CD14-positive monocyte (primary cell): ENCODE measurements at regions not wholly inside any gene's neighbourhood (a gene's known extent, or its start where the extent isn't known, plus 50 kb on each side); places are given as distances from the start of the nearest gene placed in this dataset.

ENCODE experiments used
- DNase-seq, 3 donors: peaks; one replicate each; pipeline ENCODE4 v3.0.0-alpha.2; 2011 to 2022
- H2AFZ ChIP-seq: 2 replicates; pipeline ENCODE4 v1.6.0; 2012; ENCODE audit warnings: mild to moderate bottlenecking, low read depth, low read length, inconsistent platforms; ENCODE audit not compliant: insufficient read depth, poor library complexity, severe bottlenecking
- H3K27ac ChIP-seq, 2 donors: 1 replicate in 1 of 2; 2 replicates in 1 of 2; pipeline ENCODE4 v1.5.1; 2012 to 2013; ENCODE audit warnings: low read length in 2 of 2, control low read depth in 1 of 2, inconsistent platforms in 1 of 2, low read depth in 1 of 2, mild to moderate bottlenecking in 1 of 2
- H3K27me3 ChIP-seq, 2 donors: one replicate each; pipeline versions ENCODE4 v1.6.0 to v1.6.1; 2011 to 2013; ENCODE audit warnings: low read length in 2 of 2; ENCODE audit not compliant: control insufficient read depth in 2 of 2, insufficient read depth in 2 of 2
- H3K36me3 ChIP-seq, 2 donors: replicated peaks in 1 of 2; 1 replicate in 1 of 2; 2 replicates in 1 of 2; pipeline versions ENCODE4 v1.5.1 to v1.6.1; 2012 to 2013; ENCODE audit warnings: low read length in 2 of 2, control low read depth in 1 of 2, inconsistent platforms in 1 of 2, mild to moderate bottlenecking in 1 of 2; ENCODE audit not compliant: insufficient read depth in 2 of 2, control insufficient read depth in 1 of 2
- H3K4me1 ChIP-seq, 2 donors: 1 replicate in 1 of 2; 2 replicates in 1 of 2; pipeline versions ENCODE4 v1.5.1 to v1.6.1; 2012 to 2013; ENCODE audit warnings: low read length in 2 of 2, control low read depth in 1 of 2, inconsistent platforms in 1 of 2, mild to moderate bottlenecking in 1 of 2, moderate library complexity in 1 of 2; ENCODE audit not compliant: insufficient read depth in 2 of 2, control insufficient read depth in 1 of 2
- H3K4me2 ChIP-seq: replicated peaks from 2 replicates; pipeline ENCODE3; 2012; ENCODE audit warnings: low read length, moderate library complexity, mild to moderate bottlenecking; ENCODE audit not compliant: poor library complexity, severe bottlenecking; ENCODE audit errors: extremely low read depth
- H3K4me3 ChIP-seq, 3 experiments: fragments of 200-600 bp in 1 of 3; sonication (generic) in 1 of 3; replicated peaks in 1 of 3; 1 replicate in 2 of 3; 2 replicates in 1 of 3; pipeline ENCODE4 v1.5.1; 2011 to 2013; ENCODE audit warnings: low read length in 3 of 3, mild to moderate bottlenecking in 3 of 3, control low read depth in 2 of 3, low read depth in 2 of 3, inconsistent platforms in 1 of 3, moderate library complexity in 1 of 3
- H3K79me2 ChIP-seq: 2 replicates; pipeline ENCODE4 v1.6.0; 2012; ENCODE audit warnings: mild to moderate bottlenecking, control low read depth, inconsistent platforms, low read length, moderate library complexity; ENCODE audit not compliant: insufficient read depth
- H3K9ac ChIP-seq: 2 replicates; pipeline ENCODE4 v1.6.0; 2017; ENCODE audit warnings: low read length, mild to moderate bottlenecking; ENCODE audit not compliant: insufficient read depth, poor library complexity, severe bottlenecking
- H3K9me3 ChIP-seq, 2 donors: replicated peaks in 1 of 2; 1 replicate in 1 of 2; 2 replicates in 1 of 2; pipeline versions ENCODE4 v1.5.1 to v1.6.1; 2012 to 2013; ENCODE audit warnings: low read length in 2 of 2, control low read depth in 1 of 2; ENCODE audit not compliant: control insufficient read depth in 1 of 2, insufficient read depth in 1 of 2
- H4K20me1 ChIP-seq: 2 replicates; pipeline ENCODE4 v1.6.0; 2012; ENCODE audit warnings: mild to moderate bottlenecking, low read length, control low read depth, moderate library complexity; ENCODE audit not compliant: insufficient read depth
- H3K27ac Mint-ChIP-seq, 7 donors: one replicate each; pipeline ENCODE4 v1.8.0; 2020; ENCODE audit warnings: mild to moderate bottlenecking in 7 of 7, mixed read lengths in 7 of 7, moderate library complexity in 6 of 7, inconsistent platforms in 2 of 7
- H3K27me3 Mint-ChIP-seq, 3 donors: one replicate each; pipeline ENCODE4 v1.8.0; 2021 to 2022; ENCODE audit warnings: low read depth in 3 of 3, mild to moderate bottlenecking in 3 of 3, mixed read lengths in 3 of 3, moderate library complexity in 3 of 3, inconsistent platforms in 1 of 3
- H3K36me3 Mint-ChIP-seq, 2 donors: one replicate each; pipeline ENCODE4 v1.8.0; 2020; ENCODE audit warnings: mixed read lengths in 2 of 2, inconsistent platforms in 1 of 2, mild to moderate bottlenecking in 1 of 2
- H3K4me1 Mint-ChIP-seq: one replicate; pipeline ENCODE4 v1.8.0; 2020; ENCODE audit warnings: mild to moderate bottlenecking, mixed read lengths
- H3K4me3 Mint-ChIP-seq, 2 donors: one replicate each; pipeline ENCODE4 v1.8.0; 2020; ENCODE audit warnings: mild to moderate bottlenecking in 2 of 2, mixed read lengths in 2 of 2, moderate library complexity in 1 of 2
- H3K9me3 Mint-ChIP-seq, 7 donors: one replicate each; pipeline ENCODE4 v1.8.0; 2020 to 2022; ENCODE audit warnings: mixed read lengths in 7 of 7, mild to moderate bottlenecking in 6 of 7, moderate library complexity in 6 of 7, inconsistent platforms in 2 of 7
- CTCF ChIP-seq: fragments of 200-600 bp; IDR thresholded peaks from one replicate; pipeline ENCODE4 v1.8.0; 2022; ENCODE audit warnings: antibody characterized with exemption, mild to moderate bottlenecking
- WGBS: methylation state at CpG from one replicate; pipeline ENCODE4 v1.1.5; 2013; ENCODE audit warnings: missing lambda C conversion rate; ENCODE audit not compliant: insufficient coverage; 5-methylcytosine and 5-hydroxymethylcytosine counted together
- intact Hi-C, 2 donors: fragments of 100-400 bp; cut with micrococcal nuclease; formaldehyde crosslinking; loops; one replicate each; pipeline versions ENCODE4 v1.15.0 to v1.15.1; 2023

GRCh38 chr2:2764739-2765138 is 433.7 kb upstream of the MYT1L start:
- no peaks in the 10 kb centered on the region for H3K27me3 ChIP-seq

GRCh38 chr2:2764001-2764355 is 432.9 kb upstream of the MYT1L start:
- no peak overlapping the region for H3K4me3 ChIP-seq
- Mint-ChIP-seq H3K9me3 (peaks cover 0 to 11% (median 6%) of the 10 kb centered on the region in 7 donors), H3K27me3 (peaks cover 0 to 5% (median 2%) of the 10 kb centered on the region in 3 donors), H3K4me3 (no peak overlapping the region), H3K36me3 (no peaks in the 10 kb centered on the region), H3K4me1 (no peaks in the 10 kb centered on the region), H3K27ac (no peak overlapping the region)
- no peaks in the 10 kb centered on the region for H3K79me2 ChIP-seq
- no peaks in the 10 kb centered on the region for H4K20me1 ChIP-seq
- 97% methylated on average over 5 of the region's 5 CpGs for WGBS
- no peak for DNase-seq
- TF ChIP-seq CTCF: no peak
- intact Hi-C loops: no loop called here
- H3K4me2 ChIP-seq: no peak overlapping the region
- no peak overlapping the region for H2AFZ ChIP-seq
- no peak overlapping the region for H3K9ac ChIP-seq
- no peaks in the 10 kb centered on the region for H3K27me3 ChIP-seq
- no peaks in the 10 kb centered on the region for H3K4me1 ChIP-seq
- H3K27ac ChIP-seq: no peak overlapping the region
- no peaks in the 10 kb centered on the region for H3K36me3 ChIP-seq
- H3K9me3 ChIP-seq: peaks cover 0 to 7% of the 10 kb centered on the region in 2 donors

More at GRCh38 chr2:2764739-2765138, 433.7 kb upstream of the MYT1L start:
- no peaks in the 10 kb centered on the region for H3K79me2 ChIP-seq
- no peak overlapping the region for H3K27ac Mint-ChIP-seq
- H3K36me3 ChIP-seq: no peaks in the 10 kb centered on the region
- H3K4me3 ChIP-seq: no peak overlapping the region
- no peak overlapping the region for H3K4me2 ChIP-seq
- peaks cover 0 to 7% of the 10 kb centered on the region in 2 donors for H3K9me3 ChIP-seq
- H3K9me3 Mint-ChIP-seq: peaks cover 0 to 11% (median 6%) of the 10 kb centered on the region in 7 donors
- H3K4me1 ChIP-seq: no peaks in the 10 kb centered on the region
- H3K27ac ChIP-seq: no peak overlapping the region
- no peaks in the 10 kb centered on the region for H3K36me3 Mint-ChIP-seq
- H3K4me1 Mint-ChIP-seq: no peaks in the 10 kb centered on the region
- H3K4me3 Mint-ChIP-seq: no peak overlapping the region
- 87% methylated on average over 17 of the region's 18 CpGs for WGBS
- no peak for DNase-seq
- H2AFZ ChIP-seq: no peak overlapping the region
- no peak for TF ChIP-seq CTCF
- no peak overlapping the region for H3K9ac ChIP-seq
- intact Hi-C loops: no loop called here
- peaks cover 0 to 5% (median 3%) of the 10 kb centered on the region in 3 donors for H3K27me3 Mint-ChIP-seq
- H4K20me1 ChIP-seq: no peaks in the 10 kb centered on the region
